T-helper 2 cell treated with Interferon-gamma antibody and Interleukin-4, amounts not matched to agents 100 ng/mL and 5 ng/mL, for 36 hours (primary cell): ENCODE measurements at regions not wholly inside any gene's neighbourhood (a gene's known extent, or its start where the extent isn't known, plus 50 kb on each side); places are given as distances from the start of the nearest gene placed in this dataset.

Experiments used
- intact Hi-C: fragments of 100-400 bp; cut with micrococcal nuclease; formaldehyde crosslinking; loops from one replicate; pipeline ENCODE4 v1.15.1; 2023

GRCh38 chr20:11748436-11748835 is 169.3 kb upstream of the BTBD3 start:
- intact Hi-C loops: no loop called here

DNA sequence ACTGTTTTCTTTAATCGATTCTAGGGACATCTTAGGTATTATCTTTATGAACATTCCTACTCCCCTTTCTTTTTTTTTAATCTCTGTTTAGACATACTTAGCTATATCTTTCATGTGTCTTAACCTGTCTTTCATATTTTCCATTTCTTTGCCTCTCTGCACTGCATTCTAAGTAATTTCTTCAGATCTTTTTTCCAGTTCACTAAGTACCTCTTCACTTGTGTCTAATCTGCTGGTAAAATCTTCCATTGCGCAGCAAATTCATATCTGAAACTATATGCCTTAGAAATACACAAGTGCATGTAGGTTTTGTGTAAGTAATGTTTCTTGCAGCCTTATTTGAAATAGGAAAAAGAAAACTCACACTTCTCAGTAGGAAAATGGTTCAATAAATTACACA is 165.4 kb upstream of the BTBD3 start:
- intact Hi-C loops: no loop called here

DNA sequence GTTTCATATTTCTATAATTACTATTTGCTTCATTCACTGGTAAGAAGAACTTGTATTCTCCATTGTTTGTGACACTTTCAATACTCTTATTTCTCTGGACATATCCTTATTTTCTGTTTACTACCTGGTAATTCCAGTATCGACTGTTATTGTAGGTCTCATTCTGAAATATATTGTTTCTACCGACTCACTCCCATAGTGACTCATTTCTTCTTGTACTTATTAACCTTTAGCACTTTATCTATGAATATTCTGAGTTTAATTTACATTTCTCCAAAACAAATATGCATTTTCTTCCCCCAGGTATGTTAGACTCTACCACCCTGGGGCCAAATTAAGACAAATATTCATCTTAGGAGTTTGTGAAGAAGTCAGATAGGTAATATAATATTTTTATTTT is 164.5 kb upstream of the BTBD3 start:
- intact Hi-C loops: no loop called here

GRCh38 chr20:11754451-11754850 is 163.2 kb upstream of the BTBD3 start:
- intact Hi-C loops: no loop called here

- intact Hi-C loops: no loop called here
Measured at GRCh38 chr20:11755071-11755841, 162.4 kb upstream of the BTBD3 start.

- intact Hi-C loops: no loop called here
Measured at GRCh38 chr20:11761497-11761896, 156.2 kb upstream of the BTBD3 start.

- intact Hi-C loops: no loop called here
Measured at GRCh38 chr20:11766961-11767360, 150.7 kb upstream of the BTBD3 start.

- intact Hi-C loops: no loop called here
Measured at GRCh38 chr20:11769825-11770224, 147.9 kb upstream of the BTBD3 start.

- intact Hi-C loops: no loop called here
Measured at GRCh38 chr20:11772226-11772730, 145.4 kb upstream of the BTBD3 start.

- intact Hi-C loops: no loop called here
Measured at GRCh38 chr20:11776687-11777086, 141.0 kb upstream of the BTBD3 start.

GRCh38 chr20:11777387-11778205 is 140.1 kb upstream of the BTBD3 start:
- intact Hi-C loops: no loop called here

GRCh38 chr20:11778206-11778570 is 139.5 kb upstream of the BTBD3 start:
- intact Hi-C loops: no loop called here

GRCh38 chr20:11780765-11781369 is 136.8 kb upstream of the BTBD3 start:
- intact Hi-C loops: no loop called here

DNA sequence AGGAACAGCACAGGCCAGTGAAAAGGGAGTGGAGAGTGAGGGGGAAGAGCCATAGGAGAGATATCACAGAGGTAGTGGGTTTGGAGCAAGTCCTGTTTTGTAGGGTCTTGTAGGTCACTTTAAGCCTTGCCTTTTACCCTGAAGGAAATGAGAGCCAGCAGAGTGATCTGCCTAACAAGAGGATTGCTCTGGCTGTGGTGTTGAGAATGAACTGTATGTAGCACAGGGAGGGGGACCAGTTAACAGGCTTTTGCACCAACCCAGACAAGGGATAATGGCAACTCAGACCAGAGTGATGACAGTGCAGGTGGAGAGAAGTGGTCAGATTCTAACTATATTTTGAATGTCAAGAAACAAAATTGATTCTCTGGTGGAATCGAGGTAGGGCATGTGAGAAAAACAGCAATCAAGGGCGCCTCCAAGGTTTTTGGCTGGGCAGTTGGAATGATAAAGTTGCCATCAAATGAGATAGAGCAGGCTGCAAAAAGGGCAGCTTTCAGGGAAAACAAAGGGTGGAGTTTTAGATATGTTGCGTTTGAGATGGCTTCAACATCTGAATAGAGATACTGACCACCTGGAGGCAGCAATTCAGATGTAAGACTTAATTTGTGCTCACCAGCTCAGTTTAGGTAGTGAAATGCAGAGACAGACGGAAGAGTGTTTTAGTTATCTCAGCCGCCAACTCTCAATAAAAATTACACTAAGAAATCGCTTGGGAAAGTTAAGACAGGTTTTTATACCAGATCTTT is 134.4 kb upstream of the BTBD3 start:
- intact Hi-C loops: no loop called here

GRCh38 chr20:11785885-11786507 is 131.7 kb upstream of the BTBD3 start:
- intact Hi-C loops: no loop called here

- intact Hi-C loops: no loop called here
Measured at GRCh38 chr20:11790046-11790445, 127.6 kb upstream of the BTBD3 start.

DNA sequence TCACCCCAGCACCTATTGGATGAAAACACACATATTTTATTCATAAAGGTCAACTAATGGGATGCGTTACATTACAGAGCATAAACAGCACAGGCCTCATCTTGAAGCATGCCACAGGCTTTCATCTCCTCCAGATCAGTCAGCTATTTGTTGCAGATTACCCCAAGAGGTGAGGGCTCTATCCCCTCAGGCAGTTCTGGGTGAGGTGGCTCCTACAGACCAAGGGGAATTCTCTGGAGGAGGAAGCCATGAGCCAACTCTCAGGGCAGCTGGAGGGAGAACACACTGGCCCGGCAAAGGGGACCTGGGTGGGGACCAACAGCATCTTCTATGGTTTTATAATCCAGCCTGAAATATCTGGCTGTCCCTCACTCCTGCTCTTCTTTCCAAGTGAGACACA is 126.4 kb upstream of the BTBD3 start:
- intact Hi-C loops: no loop called here

- intact Hi-C loops: no loop called here
Measured at GRCh38 chr20:11791835-11792567, 125.7 kb upstream of the BTBD3 start.

DNA sequence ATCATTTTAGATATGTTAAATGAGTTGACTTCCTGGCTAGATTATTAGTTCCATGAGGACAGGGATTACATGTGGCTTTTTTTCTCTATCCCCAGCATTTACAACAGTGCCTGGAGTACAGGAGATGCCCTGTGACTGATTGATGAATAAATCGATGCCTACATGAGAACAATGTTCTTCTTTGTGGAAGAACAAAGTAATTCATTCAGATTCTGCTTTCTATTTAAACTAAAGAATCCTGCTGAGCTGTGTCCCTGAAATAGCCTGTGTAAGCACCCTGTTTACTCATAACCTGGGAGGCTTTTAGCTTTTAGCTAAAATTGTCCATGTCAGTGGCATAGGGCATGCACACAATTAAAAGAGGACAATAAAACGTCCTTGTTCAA is 125.1 kb upstream of the BTBD3 start:
- intact Hi-C loops: no loop called here

GRCh38 chr20:11794525-11794924 is 123.2 kb upstream of the BTBD3 start:
- intact Hi-C loops: no loop called here
